DMS79 (cell line): ENCODE measurements at regions not wholly inside any gene's neighbourhood (a gene's known extent, or its start where the extent isn't known, plus 50 kb on each side); places are given as distances from the start of the nearest gene placed in this dataset.

Experiments used
- DNase-seq: peaks from one replicate; lab custom pipeline; 2025; lab: John Stamatoyannopoulos, UW

DNA sequence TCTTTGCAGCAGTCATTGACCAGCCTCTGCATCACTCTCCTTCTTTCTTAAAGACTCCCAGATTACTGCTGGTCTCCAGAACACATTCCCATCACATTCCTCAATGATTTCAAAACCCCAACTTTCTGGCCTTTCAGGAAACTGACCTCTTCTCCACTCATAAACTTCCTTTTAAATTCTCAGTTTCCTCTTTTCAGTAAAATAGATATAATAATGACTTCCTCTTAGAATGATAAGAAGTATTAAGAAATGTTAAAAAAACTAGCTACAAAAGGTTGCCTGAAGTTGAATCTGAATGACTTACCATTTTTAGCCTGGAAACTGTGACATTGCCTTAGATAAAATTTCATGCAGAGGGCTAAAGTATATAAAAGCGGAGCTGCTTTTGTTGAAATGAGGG is 239.3 kb downstream of the OGFRL1 start:
- no peak for DNase-seq

DNA sequence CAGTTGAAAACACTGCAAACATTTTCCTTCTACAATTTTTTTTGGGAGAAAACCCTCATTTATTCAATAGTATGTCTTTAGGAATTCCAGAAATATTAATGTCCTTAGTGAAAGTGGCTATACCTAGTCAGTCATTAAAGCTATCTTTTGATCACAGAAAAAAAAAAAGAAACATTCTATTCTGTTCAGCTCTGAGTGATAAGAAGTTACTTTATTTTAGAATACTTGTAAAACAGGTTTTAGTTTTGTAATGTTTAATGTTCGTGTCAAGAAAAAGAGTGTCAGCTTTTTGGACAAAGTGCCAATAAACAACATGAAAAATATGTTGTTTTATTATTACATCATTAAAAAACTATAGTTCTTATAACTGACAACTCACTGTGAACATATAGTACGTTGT is 240.4 kb downstream of the OGFRL1 start:
- no peak for DNase-seq

DNA sequence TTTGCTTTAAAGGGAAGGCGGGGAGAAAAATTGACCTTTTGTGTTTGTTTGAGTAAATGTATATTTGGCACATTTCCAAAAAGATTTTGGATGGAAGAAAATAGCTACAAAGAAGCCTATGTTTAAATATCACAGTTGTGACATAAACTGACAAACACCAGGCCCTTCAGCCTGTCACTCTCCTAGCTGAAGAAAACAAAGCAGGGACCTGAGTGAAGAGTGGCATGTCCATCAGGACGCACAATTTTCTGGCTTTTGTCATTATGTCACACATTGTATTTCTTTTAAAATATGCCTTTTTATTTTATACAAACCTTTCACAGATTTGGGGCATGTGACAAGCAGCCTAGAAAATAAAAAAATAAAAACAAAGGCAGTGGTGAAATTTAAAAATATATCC is 241.2 kb downstream of the OGFRL1 start:
- no peak for DNase-seq

DNA sequence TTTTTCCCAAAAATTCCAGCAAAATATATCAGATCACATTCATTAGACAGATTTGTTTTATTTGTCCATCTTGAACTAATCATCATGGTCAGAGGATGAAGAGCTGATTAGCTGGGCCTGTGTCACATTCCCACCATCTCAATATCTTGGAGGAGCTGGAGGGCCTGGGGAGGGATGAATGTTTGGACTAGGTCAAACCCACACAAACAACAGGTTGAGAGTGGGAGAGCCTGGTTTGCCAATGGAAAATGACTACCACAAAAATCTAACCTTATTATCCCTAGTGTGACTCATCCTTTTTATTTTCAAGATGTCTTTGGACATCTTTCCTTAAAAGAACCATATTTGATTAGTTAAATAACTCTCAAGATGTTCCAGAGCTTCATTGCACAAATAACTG is 242.4 kb downstream of the OGFRL1 start:
- DNase-seq: no peak

DNA sequence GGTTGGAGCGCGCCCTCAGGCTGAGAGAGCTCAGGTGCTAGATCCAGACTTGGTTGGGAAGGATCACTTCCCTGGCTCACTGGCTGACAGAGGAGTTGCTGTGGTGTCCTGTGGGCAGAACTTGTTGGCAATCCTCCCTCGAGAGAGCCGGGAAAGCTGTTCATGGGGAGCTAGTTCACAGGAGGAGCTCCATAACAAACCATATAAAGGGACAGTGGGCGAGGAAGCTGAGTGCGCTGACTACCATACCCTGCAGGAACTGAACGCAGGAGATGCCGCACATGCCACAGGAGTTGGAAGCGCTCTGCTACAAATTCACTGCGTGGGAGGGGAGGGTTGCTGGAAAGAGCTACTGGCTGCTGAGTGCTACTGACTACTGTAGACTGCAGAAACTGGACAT is 243.2 kb downstream of the OGFRL1 start:
- no peak for DNase-seq

DNA sequence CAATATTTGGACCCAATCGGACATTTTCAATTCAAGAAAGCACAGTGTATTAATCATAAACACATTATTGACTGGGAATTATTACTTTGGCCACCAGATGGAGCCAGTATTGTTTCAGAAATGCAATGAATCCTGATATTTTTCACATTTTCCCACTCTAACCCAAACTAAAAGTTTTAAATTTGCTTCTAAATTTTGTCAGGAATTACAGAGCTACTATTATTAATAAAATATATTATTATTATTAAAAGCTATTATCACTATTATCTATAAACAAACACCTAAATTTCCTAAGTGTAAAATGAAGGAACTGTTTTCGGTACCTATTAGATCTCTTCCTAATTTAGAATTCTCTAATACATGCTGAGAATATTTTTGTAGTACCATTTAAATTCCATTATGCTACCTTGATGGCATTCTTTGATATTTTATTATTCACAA is 245.3 kb downstream of the OGFRL1 start:
- no peak for DNase-seq

DNA sequence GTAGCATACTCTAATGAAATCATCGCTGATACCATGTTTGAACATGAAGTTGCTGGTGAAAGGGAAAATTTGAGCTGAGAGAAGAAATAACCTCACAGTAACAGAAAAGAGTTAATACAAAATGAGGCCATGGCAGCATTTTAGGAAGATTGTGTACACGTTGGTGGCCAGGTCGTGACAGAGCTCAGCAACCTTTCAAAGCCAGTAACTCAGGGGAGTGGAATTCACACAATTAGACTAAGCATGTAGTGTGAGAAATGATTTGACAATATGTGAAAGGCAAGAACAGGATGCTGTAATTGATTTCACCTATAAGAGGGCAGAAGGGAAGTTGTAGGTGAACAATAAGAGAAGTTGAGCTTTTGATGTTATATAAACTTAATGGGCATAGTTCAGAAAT is 246.3 kb downstream of the OGFRL1 start:
- no peak for DNase-seq

DNA sequence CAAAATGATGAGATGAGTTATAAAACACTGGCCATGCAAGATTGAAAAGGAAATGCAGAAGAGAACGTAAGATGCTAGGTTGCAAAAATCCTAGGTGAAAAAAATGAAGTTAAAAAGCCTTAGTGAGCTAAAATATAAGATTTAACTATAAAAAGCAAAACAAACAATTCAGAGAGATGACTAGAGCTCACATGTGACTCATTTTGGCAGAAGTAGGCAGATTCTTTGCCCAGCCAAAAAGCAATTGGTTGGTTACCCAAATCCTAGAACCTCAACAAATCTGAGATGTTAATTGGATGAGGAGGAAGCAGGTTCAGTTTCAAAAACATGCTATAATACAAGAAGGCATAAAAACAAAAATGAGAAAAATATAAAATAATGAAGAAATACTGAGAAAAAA is 249.1 kb downstream of the OGFRL1 start:
- no peak for DNase-seq

DNA sequence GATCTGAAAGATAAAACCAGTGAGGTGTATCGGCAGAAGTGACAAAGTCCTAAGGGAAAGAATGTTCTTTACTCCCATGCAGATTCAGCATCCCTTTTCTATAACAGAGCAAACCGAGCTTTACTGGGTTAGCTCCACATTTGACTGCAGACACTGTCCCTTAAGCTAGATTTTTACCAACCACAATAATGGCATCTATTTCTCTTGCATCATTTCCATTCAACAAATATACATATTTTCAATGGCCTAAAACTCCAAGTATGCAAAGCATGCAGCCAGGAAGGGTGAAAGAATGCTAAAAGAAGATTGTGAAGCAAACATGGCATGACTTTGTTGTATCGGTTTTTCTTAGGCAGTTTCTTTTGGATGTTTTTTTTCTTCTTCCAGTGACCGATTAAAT is 255.4 kb downstream of the OGFRL1 start:
- no peak for DNase-seq

DNA sequence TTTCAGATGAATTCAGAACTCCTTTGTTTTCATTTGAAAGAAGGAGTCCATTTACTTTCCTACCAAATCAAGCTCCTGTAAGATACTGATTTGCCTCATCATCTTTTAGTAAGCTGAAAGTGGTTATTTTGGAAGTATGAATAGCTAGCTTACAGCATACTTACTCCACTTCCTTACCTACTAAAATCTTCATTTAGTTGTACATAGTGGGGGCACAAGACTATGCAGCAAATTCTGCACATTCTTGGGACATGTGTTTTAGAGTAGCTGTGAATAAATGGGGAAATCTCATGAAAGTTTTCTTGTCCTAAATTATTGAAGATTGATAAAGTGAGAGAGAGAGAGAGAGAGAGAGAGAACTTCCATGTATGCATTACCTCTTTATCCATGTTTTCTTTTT is 256.3 kb downstream of the OGFRL1 start:
- DNase-seq: no peak

DNA sequence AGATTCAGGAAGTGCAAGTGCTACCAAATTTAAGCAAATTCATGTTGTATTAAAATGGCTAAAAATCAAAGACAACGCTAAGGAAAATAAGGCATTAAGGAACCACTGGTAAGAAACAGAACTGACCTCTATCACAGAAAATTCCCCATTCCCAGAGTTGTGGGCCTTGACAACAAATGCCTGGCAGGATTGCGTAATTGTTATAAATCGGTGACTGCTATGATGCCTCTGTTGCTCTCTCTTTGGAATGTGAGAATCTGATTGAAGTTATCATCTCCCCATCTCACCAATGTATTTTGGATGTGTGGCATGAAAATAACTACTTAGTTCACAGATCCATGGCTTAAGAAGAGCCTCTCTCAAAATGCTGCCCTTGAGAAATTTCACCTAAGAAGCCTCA is 257.3 kb downstream of the OGFRL1 start:
- DNase-seq: no peak

DNA sequence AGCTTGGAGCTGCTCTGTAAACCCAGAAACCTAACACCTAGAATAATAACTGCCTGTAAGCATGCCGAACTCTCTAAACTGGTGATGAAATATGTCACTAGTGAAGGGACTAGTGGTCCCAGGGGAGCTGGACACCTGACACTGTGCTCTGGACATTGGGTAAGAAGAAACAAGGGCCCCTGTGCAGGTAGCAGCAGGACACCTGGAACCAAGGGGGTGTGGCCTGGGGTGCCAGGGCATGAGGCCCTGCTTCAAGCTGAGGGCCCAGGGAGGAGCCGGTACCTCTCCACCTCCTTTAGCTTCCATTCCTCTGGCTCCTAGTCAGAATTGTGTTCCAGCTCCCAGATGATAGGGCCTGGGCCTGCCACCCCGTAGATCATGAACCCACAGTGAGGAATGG is 263.2 kb downstream of the OGFRL1 start:
- no peak for DNase-seq

DNA sequence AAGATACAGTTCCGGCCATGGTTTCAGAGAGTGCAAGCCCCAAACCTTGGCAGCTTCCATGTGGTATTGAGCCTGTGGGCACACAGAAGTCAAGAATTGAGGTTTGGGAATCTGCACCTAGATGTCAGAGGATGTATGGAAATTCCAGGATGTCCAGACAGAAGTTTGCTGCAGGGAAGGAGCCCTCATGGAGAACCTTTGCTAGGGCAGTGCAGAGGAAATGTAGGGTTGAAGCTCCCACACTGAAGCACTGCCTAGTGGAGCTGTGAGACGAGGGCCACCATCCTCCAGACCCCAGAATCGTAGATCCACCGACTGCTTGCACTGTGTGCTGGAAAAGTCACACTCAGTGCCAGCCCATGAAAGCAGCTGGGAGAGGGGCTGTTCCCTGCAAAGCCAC is 267.5 kb downstream of the OGFRL1 start:
- DNase-seq: no peak

DNA sequence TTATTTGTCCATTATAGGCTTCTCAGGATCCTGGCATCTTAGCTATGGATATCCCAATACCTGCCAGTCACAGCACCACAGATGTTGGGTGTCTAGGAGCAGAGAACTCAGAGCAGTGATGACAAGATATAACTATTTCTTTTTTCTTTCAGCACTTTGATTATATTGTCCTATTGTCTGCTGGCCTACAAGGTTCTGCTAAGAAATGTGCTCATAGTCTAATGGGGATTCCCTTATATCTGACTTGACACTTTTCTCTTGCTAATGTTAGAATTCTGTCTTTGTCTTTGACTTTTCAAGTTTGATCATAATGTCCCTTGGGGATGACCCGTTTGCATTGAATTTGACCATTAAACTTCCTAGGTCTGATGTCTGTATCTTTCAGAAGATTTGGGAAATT is 270.4 kb downstream of the OGFRL1 start:
- DNase-seq: no peak

DNA sequence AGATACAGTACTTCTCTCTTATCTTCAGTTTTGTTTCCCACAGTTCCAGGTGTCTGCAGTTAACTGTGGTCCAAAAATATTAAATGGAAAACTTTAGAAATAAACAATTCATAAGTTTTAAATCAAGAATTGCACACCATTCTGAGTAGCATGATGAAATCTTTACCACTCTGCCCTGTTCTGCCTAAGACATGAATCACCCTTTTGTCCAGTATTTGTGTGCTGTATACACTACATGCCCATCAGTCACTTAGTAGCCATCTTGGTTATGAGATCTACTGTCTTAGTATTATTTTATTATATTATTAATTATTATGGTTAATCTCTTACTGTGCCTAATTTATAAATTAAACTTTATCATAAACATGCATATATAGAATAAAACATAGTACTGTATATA is 279.0 kb downstream of the OGFRL1 start:
- no peak for DNase-seq

DNA sequence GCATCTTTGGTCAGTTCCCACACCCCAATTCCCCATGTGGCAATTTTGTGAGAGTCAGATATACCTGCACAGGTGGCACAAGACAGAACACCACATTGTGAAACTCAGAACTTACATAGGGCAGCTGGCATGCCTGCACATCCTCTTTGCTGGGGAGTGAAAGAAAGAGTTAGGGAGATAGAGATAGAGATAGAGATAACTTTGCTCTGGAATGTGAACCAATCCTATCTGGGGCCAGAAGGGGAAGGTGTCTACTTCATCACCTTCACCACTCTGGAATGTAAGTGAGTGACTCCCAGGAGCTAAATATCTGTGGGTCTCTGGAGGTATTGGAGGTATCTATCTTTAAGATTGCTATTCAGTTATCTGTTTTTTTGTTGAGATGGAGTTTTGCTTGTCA is 289.2 kb downstream of the OGFRL1 start:
- no peak for DNase-seq

DNA sequence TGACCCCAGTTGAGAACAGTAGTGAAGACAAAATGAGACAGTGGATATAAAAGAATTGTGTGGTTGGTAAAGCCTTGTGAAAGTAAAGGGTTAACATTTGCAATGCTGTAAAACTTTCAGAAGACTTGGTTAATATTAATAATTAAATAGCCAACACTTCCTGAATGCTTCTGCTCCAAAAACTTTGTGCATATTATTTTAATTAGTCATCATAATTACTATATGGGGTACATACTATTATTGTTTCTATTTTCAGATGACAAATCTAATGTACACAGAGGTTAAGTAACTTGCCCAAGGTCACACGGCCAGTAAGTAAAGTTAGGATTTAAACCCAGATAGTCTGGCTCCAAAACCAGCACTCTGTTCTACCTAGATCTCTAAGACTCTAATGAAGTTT is 291.3 kb downstream of the OGFRL1 start:
- no peak for DNase-seq

DNA sequence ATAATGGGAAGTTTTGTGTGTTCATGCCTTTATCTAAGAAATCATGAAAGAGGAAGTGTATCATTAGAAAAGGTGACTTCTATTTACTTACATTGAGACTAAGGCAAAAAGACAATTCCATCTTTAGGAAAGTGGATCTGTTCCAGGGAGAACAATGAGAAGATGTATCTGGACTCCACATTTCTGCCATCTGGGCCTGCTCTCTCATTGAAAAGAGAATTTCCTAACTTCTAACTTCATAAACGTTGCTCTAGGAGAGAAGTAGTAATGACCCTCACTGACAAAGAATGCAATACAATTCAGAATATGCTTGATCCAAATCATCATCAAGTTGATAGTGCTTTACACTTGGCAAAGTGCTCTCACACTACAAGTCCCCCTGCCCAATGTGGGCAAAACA is 294.2 kb downstream of the OGFRL1 start:
- DNase-seq: no peak

DNA sequence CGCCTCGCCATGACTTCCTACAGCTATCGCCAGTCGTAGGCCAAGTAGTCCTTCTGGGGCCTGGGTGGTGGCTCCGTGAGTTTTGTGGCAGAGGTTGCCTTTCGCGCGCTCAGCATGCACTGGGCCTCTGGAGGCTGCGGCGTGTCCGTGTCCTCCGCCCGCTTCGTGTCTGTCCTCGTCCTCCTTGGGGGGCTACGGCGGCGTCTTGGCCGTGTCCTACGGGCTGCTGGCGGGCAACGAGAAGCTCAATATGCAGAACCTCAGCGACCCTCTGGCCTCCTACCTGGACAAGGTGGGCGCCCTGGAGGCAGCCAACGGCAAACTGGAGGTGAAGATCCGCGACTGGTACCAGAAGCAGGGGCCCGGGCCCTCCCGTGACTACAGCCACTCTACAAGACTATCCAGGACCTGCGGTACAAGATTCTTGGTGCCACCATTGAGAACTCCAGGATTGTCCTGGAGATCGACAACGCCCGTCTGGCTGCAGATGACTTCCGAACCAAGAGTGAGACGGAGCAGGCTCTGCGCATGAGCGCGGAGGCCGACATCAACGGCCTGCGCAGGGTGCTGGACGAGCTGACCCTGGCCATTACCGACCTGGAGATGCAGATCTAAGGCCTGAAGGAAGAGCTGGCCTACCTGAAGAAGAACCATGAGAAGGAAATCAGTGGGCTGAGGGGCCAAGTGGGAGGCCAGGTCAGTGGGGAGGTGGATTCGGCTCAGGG is 296.3 kb downstream of the OGFRL1 start:
- DNase-seq: no peak

DNA sequence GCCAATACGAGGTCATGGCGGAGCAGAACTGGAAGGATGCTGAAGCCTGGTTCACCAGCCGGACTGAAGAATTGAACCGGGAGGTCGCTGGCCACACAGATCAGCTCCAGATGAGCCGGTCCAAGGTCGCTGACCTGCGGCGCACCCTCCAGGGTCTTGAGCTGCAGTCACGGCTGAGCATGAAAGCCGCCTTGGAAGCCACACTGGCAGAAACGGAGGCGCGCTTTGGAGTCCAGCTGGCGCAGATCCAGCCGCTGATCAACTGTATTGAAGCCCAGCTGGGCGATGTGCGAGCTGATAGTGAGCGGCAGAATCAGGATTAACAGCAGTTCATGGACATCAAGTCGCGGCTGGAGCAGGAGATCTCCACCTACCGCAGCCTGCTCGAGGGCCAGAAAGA is 296.9 kb downstream of the OGFRL1 start:
- no peak for DNase-seq

DNA sequence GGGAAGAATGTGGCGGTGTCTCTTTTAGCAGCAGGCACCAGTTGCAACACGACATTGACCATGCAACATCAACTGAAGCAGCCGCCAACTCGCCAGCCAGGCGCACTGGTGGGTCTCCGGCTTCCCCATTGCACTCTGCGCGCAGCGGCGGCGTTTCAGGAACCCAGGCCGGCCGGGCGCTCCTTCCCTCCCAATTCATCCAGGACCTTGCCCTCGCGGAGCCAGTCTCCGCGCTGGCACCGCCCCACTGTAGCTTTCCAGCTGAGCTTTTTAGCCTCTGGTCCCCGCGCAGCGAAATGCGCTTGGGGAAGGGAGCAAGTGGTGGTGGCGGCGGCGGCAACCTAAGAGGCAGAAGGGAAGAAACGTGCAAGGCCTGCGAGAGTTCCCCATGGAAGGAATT is 297.9 kb upstream of the RIMS1 start:
- no peak for DNase-seq

DNA sequence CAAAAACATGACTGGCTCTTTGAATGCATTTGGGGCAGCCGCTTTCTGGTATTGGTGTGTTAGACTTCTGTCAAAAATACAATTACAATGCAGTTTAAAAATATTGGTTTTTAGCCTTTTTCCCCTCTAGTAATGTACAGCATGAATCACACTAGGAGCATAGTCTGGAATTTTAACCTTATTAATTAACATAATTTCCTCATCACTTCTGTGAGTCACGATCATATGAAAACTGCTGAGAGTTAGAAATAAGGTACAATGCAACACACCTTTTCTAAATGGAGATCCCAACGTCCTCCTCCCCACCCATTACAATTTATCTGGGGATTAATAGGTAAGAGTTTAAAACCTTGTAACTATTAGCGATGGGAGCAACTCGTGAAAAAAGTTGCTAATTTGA is 297.1 kb upstream of the RIMS1 start:
- DNase-seq: no peak

DNA sequence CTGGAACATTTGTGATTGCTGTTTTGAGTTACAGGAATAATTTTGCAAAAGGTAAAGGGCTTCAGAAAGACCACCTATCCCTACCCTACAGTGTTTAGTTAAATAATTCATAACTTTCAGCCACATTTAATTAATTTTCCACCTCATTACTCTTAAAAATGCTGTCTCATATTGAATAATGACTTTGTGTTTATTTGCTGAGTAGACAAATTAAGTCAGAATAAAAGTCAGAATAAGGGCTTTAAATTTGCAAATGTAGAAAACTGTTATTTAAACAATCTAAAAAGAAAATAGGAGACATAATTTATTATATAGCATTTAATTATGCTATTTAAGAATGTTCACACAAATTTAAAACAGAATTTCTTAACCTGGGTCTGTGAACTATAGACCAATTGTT is 293.7 kb upstream of the RIMS1 start:
- DNase-seq: no peak

DNA sequence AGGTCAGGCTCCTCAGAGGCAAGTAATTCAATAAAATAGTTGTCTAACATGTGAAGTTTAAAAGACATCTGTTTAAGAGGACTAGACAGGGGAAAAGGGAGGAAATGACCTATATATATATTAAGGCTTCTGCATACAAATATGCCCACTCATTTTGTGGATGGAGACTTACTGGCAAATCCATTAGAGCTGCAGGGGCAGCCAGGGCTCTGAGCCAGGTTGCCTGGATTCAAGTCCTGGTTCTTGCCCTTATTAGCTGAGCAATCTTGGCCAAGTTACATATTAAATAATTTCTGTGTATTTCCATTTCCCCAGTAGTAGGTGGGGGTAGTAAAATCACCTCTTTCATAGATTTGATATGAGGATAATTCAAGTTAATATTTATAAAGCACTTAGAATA is 287.0 kb upstream of the RIMS1 start:
- DNase-seq: no peak
